GM13976 (cell line): ENCODE measurements at regions not wholly inside any gene's neighbourhood (a gene's known extent, or its start where the extent isn't known, plus 50 kb on each side); places are given as distances from the start of the nearest gene placed in this dataset.
"Not testable (repeated sequence)": the region's sequence is repeated elsewhere in the genome, so short reads cannot be mapped to it uniquely, and the experiment has no call there.

Experiments used
- DNase-seq: peaks from one replicate; pipeline ENCODE4 v3.0.0; 2012; ENCODE audit warnings: low spot score
- CTCF ChIP-seq: IDR thresholded peaks from 2 replicates; pipeline ENCODE4 v1.5.1; 2012; ENCODE audit warnings: borderline replicate concordance, mild to moderate bottlenecking; ENCODE audit not compliant: insufficient read depth; ENCODE audit errors: extremely low read depth, missing control alignments, control extremely low read depth
- in situ Hi-C: fragments of 300-500 bp; cut with MboI; formaldehyde crosslinking; loops from one replicate; pipeline ENCODE4 v1.12.0; 2022; ENCODE audit warnings: low sequenced_read_pairs, mixed read lengths, inconsistent platforms; ENCODE audit not compliant: unreplicated experiment

GRCh38 chr14:106551265-106551664 lies 1024.9 kb downstream of the TMEM121 start:
- DNase-seq: no peak
- in situ Hi-C loops: no loop called here
- TF ChIP-seq CTCF: no peak

- DNase-seq, in situ Hi-C loops: not testable (repeated sequence)
Measured at GRCh38 chr14:106556211-106556610, 1029.8 kb downstream of the TMEM121 start.

GRCh38 chr14:106556665-106557289 lies 1030.4 kb downstream of the TMEM121 start:
- DNase-seq: peak; percentile 37
- in situ Hi-C loops: no loop called here

GRCh38 chr14:106562451-106562850 lies 1036.1 kb downstream of the TMEM121 start:
- no peak for TF ChIP-seq CTCF
- DNase-seq: no peak
- in situ Hi-C loops: no loop called here

More at GRCh38 chr14:106556665-106557289, 1030.4 kb downstream of the TMEM121 start:
- peak; percentile 83 for TF ChIP-seq CTCF

- peak; percentile 73 for TF ChIP-seq CTCF
- DNase-seq: peak; percentile 65
- in situ Hi-C loops: no loop called here
Measured at GRCh38 chr14:106564058-106564643, 1037.8 kb downstream of the TMEM121 start.

GRCh38 chr14:106578481-106578880 lies 1052.1 kb downstream of the TMEM121 start:
- TF ChIP-seq CTCF: no peak
- in situ Hi-C loops: no loop called here
- DNase-seq: no peak

GRCh38 chr14:106579084-106579483 lies 1052.7 kb downstream of the TMEM121 start:
- no peak for TF ChIP-seq CTCF
- DNase-seq: no peak
- in situ Hi-C loops: no loop called here
